Stimulated activated CD4-positive, alpha-beta T cell treated with anti-CD3 and anti-CD28 coated beads, Interleukin-1b, Interleukin-23, amount 100 ng/mL, for 48 hours (primary cell): ENCODE measurements at regions not wholly inside any gene's neighbourhood (a gene's known extent, or its start where the extent isn't known, plus 50 kb on each side); places are given as distances from the start of the nearest gene placed in this dataset.

Source experiments
- DNase-seq: peaks from one replicate; pipeline ENCODE4 v3.0.0-alpha.2; 2020

GRCh38 chr22:47390026-47390970 lies 627.8 kb downstream of the TBC1D22A start:
- no peak for DNase-seq

GRCh38 chr22:47389201-47389600 lies 626.8 kb downstream of the TBC1D22A start:
- DNase-seq = no peak

- no peak for DNase-seq
These were observed 626.3 kb downstream of the TBC1D22A start for GRCh38 chr22:47388778-47389177.

DNA sequence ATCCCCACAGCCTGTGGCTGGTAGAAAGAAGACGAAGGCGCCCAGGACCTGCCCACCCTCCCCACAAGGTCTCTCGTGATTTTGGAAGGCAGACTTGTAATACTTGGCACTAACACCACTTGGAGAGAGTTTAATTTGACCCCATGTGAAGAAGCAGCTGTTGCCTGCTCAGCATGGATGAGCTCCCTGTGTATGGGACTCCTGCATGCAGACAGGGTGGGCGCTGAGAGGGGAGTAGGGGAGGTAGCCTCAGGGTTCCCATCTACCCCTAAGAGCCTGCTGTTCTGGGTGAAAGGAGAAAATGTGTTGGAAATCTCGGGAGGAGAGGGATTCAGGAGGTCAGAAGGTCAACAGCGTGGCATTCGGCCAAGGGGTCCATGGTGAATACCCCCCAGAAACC lies 625.9 kb downstream of the TBC1D22A start:
- no peak for DNase-seq

DNA sequence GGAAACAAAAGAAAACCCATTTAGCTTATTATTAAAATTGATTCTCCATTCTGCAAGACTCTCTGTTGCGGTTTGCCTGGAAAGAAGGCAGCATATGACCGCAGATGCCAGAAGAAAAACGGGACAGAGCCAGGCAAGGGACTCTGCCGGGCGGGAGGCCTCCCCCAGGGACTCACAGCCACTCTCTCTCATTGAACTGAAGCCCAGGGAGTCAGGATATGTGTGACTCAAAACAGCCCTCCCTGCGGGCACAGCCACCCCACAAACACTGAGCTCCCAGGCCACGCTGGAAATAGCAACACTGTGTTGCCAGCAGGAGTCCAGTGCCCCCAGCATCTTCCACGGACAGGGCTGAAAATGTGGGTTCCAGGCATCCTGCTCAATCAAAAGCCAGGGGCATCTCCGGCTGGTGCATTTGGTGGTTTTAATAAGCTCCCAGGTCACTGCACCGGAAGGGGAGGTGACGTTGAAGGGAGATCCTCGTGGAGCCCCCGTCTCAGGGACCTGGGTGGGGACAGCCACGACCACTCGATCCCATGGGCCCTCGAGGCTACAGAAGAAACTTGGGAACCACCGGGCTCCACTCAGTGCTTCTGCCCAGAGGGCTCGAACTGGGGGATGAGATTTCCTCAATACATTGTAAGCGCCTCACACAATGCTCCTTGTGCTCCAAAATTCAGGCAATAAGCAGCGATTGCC lies 624.5 kb downstream of the TBC1D22A start:
- no peak for DNase-seq

DNA sequence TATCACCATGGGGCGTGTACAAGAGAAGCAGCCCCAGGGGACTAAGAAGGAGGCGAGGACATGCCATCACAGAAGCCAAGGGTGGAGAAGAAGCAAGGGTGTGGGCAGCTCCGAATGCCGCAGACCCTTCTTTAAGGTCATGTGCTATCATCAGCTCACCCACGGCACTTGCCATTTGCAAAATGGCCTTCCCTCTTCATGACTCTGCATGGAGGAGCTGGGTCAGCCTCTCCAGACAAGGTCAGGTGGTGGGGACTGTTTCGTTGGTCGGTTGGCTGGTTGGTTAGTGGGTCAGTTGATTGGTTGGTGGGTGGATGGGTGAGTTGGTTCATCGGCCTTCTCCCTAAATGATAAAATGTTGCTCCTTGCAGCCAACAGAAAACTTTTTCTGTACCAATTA lies 622.5 kb downstream of the TBC1D22A start:
- no peak for DNase-seq

- no peak for DNase-seq
These were observed 619.9 kb downstream of the TBC1D22A start for GRCh38 chr22:47382164-47382890.

GRCh38 chr22:47381240-47381639 lies 618.8 kb downstream of the TBC1D22A start:
- DNase-seq = no peak

GRCh38 chr22:47380692-47381091 lies 618.2 kb downstream of the TBC1D22A start:
- DNase-seq = no peak

DNA sequence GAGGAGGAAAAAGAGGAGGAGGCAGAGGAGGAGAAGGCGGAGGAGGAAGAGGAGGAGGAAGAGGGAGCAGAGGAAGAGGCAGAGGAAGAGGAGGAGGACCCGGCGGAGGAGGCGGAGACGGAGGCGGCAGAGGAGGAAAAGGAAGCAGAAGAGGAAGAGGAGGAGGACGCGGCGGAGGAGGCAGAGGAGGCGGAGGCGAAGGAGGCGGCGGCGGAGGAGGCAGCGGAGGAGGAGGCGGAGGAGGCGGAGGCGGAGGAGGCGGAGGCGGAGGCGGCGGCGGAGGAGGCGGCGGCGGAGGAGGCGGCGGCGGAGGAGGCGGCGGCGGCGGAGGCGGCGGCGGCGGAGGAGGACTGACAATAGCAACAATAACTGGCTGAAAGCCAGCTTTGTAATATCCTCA lies 616.6 kb downstream of the TBC1D22A start:
- DNase-seq = no peak

- no peak for DNase-seq
These were observed 615.6 kb downstream of the TBC1D22A start for GRCh38 chr22:47377926-47378560.

- no peak for DNase-seq
These were observed 614.6 kb downstream of the TBC1D22A start for GRCh38 chr22:47376901-47377505.

DNA sequence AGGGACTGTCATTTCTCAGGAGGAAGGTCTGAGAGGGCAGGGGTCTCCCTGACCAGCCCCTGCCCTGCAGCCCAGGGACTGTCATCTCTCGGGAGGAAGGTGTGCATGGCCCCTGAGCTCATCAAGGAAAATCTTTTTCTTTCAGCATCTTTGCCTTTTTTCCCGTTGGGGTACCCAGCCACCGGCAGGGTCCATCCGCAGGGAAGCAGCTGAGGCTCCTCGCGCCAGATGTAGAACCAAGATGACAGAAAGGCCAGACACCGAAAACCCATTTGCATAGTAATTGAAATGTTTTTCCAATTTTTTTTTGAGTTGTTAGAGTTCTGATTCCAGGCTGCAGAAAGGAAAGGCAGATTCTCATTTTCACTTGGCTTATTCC lies 613.9 kb downstream of the TBC1D22A start:
- no peak for DNase-seq

DNA sequence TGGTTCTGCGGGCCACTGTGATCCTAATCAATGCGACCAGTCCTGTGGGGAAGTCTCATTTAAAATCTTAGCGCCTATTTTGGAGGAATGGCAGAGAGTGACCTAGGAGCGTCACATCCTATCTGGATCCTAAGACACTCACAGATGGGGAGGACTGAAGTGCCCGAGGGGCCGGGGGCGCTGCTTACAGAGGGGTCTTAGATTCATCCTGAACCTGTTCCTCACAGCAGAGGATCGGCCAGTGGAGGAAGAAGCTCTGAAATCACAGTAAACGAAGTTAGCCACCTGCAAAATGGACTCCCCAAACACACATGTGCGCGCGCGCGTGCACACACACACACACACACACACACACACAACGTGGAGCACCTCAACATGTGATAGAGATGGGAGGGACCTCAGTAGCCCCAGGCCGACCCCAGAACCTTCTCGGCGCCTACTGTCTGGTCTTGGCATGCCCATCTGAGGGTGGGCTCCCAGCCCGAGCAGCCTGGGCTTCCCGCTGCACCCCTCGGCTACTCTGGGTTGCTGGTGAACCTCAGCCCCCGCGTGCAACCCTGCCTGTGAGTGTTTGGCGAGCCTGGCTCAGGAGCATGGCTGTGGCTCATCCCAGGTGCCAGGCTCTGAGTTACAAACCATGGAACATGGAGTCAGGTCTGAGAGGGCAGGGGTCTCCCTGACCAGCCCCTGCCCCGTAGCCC lies 613.3 kb downstream of the TBC1D22A start:
- no peak for DNase-seq

- no peak for DNase-seq
These were observed 612.6 kb downstream of the TBC1D22A start for GRCh38 chr22:47374901-47375575.

- DNase-seq = no peak
These were observed 611.9 kb downstream of the TBC1D22A start for GRCh38 chr22:47374273-47374771.

- DNase-seq = no peak
These were observed 611.3 kb downstream of the TBC1D22A start for GRCh38 chr22:47373648-47374272.

DNA sequence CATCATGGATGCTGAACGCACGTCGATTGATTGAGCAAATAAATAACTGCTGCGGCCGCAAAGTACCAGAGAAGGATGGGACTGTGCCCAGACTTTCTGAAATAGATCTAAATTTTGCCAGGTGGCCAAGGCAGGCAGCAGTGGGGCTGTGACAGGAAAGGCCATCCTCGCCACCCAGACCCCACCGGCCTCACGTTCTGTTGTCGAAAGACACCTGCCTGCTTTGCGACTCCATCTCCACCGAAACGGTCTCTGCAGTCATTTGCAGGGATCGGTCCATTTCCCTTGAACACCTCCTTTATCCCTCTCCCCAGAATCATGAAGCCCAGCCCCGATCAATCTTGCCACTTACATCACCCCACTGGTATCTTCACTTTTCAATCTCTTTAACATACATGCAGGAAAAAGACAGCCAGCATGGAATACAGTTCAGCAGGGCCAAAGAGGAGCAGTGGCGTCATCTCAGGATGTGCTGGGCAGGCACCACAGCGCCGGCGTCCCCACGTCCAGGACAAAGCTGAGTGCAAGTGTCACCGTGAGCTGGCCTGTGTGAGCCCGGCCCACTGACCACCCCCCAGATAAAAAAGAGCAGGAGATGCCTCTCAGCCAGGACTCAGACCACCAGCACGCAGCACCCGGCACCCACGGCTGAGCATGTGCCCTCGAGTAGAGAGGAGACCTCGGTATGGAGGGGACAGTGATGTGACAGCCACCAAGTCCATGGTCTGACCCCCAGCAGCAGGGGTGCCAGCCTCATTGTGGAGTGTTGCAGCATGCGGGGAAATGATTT lies 610.3 kb downstream of the TBC1D22A start:
- no peak for DNase-seq

DNA sequence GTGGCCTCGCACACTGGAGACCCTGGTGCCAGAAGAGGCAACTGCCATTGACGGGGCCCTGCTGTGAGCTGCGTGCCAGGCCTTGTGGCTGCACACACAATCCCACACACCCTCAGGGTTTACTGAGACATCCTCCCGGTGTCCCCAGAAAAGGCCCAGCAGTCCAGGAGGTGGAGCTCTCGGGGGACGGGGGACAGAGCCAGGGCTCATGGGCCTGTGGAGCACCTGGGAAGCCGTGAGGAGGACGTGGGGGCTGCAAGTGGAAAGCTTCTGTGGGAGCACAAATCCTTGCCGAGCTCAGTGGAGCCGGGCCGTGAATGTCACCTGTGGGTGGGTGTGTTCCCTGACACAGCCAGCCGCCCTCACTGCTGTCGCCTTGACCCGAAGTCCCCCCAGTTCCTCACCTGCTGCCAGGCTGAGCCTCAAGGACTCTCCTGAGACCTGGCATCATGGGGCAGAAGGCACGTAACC lies 609.7 kb downstream of the TBC1D22A start:
- DNase-seq = no peak
